Amniotic stem cell (primary cell): ENCODE measurements at regions not wholly inside any gene's neighbourhood (a gene's known extent, or its start where the extent isn't known, plus 50 kb on each side); places are given as distances from the start of the nearest gene placed in this dataset.

Source experiments
- DNase-seq: peaks from one replicate; lab custom pipeline; 2025; lab: John Stamatoyannopoulos, UW

DNA sequence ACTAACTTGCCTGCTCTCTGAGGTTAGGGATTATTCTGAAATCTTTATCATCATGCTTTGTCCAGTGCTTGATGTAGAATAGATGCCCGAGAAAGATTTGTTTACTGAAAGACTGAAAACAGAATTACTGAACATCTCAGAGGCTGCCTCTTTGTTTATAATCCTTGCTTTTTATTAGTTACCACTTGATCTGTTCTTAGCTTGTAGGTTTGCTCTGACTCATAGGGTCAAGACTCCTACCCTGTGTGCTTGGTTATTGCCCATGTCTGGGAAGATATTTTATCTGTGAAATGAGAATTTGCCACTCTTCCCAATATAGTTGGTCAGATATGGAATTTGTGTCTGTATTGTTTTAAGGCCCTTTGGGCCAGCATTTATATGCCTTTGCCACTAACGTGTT lies 675.3 kb downstream of the DIAPH3 start:
- no peak for DNase-seq

GRCh38 chr13:59490651-59491050 lies 673.1 kb downstream of the DIAPH3 start:
- DNase-seq = no peak

DNA sequence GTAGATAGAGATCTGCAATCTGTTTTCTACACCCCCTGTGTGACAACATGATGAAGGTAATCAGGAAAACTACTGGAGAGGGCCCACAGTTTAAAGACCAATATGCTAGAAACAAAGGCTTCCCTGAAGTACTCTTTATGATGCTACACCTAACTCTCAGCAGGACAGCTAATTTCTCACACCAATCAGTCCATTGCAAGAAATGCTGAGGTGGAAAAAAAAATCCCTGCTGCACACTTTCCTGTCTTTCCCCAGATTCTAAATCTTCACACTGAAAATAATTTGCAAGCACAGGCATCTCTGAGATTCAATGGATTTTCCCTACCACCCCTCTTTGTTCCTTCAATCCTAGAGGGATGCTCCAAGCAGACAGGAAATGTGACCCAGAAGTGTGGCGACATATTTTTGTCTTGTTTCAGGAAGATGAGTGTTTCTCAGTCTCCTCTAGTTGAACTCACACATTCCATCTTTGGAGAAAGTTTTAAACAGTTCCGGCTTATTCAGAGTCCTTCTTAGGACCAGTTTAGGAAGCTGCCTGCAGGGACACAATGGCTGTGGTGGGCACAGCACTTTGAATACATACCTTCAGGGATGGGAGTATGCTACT lies 671.6 kb downstream of the DIAPH3 start:
- DNase-seq = no peak

DNA sequence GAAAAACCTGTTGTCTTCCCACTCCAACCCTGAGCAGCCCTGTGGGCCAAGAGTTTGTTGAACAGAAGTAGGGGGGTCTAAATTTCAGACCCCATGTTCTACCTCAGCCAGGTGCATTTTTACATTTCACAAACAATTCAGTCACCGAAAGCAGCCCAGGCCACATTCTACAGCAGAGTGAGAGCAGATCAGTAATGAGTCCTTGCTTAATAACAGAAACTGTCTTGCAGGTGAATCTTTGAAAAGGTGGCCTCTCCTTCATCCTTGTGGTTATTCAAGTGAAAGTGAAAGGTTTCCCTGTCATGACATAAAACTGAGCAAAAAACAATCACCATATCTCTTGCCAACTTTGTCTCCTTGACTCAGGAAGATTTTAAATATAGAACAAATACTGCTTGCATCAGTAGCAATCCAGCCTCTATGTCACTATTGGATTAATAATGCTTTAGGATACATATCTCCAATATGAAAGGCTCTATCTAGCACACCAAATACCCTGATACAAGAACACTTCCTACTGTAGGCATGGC lies 670.2 kb downstream of the DIAPH3 start:
- no peak for DNase-seq

DNA sequence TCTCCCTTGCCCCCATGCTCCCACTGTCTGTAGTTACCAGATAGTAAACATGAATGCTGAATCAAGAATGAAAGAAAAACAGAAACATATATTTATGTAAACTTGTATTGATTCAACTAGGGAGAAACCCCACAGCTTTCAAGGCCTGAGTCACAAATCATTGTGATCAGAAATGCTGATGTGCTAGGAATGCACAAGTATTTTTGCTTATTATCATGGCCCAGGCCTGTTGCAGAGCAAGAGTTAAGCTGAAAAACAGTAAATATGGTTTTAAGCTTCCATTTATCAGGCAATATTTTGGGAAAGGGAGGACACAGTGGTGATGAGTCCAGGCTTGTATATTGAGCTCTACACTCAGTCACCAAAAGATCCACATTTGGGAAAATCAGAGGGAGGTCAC lies 669.6 kb downstream of the DIAPH3 start:
- DNase-seq = no peak

DNA sequence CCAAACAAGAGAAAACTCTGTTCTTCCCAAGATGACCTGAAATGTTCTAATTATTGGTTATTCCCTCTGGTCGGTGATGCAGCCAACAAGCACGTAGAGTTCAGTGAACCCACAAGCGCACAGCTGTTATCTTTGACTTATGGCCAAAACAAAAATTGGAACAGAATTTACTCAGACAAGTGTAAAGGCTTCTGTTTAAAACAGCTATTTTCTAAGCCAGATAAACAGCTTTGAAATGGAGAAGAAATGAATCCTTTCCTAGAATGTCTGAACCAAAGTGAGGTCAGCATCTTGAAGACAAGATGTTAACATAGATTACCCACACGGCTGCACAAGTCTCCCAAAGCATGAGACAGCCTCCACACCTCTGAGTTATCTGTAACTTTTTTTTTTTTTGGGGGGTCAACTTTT lies 669.2 kb downstream of the DIAPH3 start:
- DNase-seq = no peak

DNA sequence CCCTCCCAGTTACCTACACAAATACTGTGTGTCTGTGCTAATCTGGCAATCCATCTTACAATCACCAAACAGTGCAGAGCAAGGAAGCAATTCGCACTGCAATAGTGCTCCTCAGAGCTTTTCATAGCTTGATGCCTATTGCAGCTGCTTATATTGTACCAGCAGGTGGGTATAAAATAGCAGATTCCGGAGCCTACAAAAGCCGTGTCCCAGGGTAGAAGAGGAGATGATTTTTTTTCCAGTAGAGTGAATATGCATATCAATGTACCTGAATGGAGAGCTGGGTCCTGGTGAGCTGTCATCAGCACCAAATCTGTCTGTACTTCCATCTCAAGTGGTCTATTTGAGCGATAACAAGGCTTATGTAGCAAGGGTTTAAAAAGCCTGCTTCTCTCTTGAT lies 668.4 kb downstream of the DIAPH3 start:
- DNase-seq = no peak

DNA sequence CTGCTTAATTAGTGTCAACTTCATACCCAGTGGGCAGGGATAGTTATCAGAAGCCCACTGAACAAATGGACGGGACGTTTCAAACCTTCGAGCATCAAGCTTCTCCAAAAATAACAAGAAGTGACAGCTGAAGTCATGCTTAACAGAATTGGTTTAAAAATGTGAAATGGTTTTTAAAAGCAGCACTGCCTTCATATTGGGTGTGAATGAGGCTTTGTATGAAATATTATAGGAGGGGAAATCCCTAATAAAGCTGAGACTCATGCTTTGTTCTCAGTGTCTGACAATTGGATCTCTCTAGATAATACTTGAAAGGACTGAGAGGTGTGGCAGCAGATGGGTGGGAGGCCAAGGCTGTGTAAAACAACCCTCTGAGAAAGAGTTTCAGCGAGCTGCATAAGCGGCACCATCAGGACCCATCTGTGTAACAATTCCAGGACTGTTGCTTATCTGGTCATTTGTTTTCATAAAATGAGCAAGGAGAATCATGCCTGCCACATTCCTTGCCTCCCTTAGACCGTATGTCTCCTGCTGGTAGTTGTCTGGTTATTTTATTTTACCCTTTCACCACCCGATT lies 667.7 kb downstream of the DIAPH3 start:
- DNase-seq = no peak

DNA sequence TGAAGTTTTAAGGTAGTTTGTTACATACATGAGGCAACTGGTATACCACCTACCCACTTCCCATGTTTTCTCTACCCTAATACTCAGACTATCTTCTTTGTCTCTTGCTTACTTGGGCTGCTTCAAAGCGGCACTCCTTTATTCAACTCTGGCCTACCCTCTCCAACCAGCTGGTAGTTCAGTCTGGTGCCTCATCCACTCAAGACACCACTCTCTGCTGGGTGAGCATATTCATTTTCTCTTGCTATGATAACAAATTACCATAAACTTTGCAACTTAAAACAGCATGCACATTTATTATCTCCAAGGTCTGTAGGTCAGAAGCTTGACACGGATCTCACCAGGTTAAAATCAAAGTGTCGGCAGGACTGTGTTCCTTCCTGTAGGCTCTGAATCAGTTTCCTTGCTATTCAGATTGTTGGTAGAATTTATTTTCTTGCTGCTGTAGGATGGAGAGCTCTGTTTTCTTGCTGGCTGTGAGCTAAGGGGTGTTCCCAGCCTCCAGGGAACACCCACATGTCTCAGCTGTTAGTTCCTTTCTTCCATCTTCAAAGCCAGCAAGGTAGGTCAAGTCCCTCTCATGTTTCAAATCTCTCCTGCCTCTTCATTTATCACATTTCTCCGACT lies 666.0 kb downstream of the DIAPH3 start:
- no peak for DNase-seq

GRCh38 chr13:59501004-59501403 lies 662.7 kb downstream of the DIAPH3 start:
- DNase-seq = no peak

DNA sequence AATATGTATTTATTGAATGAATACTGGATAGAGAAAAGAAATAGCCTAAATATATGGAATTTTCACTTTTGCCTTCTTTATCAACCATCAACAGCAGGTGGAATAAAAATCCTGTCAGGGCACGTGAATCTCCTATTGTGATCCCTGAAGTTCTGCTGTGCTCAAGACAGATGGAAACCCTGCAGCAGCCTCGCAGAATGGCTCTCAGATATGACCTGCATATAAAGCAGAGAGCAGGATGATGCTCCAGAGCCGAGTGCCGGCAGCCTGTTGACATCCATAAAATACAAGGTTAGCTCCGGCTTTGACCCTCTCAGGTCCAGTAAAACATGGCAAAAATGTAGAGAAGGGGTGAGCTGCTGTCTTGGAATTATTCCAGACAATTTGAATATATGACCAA lies 659.3 kb downstream of the DIAPH3 start:
- DNase-seq = no peak

GRCh38 chr13:59510386-59510785 lies 653.3 kb downstream of the DIAPH3 start:
- DNase-seq = no peak

- DNase-seq = no peak
Measured at GRCh38 chr13:59513686-59514085, 650.0 kb downstream of the DIAPH3 start.

DNA sequence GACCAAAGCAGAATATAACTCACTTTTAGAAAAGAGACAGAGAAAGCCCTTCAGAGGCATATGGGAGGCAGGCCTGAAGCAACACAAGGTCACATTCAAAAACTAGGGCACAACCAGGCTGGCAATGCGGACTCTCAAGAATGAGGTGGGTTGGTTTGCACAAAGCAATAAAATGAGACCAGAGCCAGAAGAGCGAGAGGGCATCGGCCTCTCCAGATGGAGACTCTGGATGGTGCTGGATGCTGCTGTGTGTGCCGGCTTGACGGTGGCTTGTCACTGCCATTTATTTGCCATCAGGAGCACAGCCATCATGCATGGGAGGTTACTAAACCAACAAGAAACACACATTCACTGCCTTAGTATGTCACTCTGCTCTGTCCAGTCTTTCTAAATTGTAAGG lies 649.4 kb downstream of the DIAPH3 start:
- DNase-seq = no peak

GRCh38 chr13:59519819-59520218 lies 643.9 kb downstream of the DIAPH3 start:
- no peak for DNase-seq

DNA sequence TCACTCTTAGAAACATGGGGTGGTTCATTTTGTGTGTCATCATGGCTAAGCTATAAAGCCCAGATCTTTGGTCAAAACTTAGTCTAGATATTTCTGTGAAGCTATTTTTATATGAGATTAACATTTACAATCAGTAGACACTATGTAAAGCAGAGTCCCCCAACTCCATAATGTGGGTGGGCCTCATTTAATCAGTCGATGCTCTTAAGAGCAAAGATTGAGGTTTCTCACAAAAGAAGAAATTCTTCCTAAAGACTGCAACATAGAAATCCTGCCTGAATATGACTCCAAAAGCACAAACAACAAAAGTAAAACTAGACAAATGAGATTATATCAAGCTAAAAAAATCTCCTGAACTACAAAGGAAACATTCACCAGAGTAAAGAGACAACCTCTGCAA lies 642.2 kb downstream of the DIAPH3 start:
- DNase-seq = no peak

DNA sequence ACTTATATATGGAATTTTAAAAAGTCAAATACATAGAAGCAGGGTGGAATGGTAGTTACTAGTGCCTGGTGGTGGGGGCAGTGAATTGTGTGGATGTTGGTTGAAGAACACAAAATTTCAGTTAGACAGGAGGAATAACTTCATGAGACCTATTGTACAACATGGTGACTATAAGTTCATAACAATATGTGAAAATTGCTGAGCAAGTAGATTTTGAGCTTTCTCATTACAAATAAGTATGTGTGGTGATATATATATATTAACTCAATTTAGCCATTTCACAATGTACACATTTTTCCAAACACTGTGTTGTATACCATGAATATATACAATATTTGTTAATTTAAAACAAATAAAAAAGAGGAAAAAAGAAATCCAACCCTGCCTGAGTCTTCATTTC lies 641.1 kb downstream of the DIAPH3 start:
- no peak for DNase-seq

GRCh38 chr13:59527500-59527899 lies 636.2 kb downstream of the DIAPH3 start:
- DNase-seq = no peak

DNA sequence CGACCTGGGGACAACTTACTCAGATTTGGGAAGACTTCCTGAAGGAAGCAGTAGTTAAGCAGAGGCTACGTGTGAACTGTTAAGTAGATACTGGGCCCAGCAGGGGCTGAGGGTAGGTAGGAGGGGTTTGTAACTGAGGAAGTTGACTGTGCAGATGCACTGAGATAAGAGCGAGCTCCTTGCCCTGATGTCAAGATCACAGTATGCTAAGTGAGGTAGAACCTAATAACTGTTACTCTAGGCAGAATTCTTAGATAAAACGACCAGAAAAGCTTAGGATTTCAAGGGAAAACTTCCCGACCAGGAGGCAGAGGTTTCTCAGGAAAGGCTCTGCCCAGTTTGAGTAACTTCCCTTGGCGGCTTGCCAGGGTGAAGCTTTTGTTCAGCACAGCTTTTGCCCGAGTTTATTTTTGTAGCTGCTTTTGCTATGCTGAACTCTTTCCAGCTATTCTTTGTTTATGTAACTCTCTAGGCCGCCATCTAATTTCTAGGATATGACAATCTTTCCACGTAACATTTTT lies 632.1 kb downstream of the DIAPH3 start:
- peak; percentile 61 for DNase-seq

DNA sequence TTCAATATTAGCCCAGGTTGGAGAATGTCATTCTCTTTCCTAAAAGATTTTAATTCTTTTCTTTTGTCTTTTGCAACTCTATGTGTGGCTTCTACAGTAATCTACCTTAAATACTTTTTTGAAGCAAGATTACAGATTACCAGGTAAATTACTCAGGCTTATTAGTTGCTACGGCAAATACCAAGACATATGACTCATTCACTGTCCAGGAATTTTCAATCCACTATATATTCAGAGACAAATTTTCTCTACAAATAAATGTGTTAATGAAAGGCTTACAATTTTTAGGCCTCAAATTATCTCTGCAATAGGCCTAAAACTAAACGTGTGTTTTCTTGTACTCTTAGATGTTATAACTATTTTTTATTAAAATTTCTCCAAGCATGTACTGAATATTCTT lies 631.3 kb downstream of the DIAPH3 start:
- no peak for DNase-seq

GRCh38 chr13:59533561-59534555 lies 629.9 kb downstream of the DIAPH3 start:
- no peak for DNase-seq

- DNase-seq = no peak
Measured at GRCh38 chr13:59534806-59535205, 628.9 kb downstream of the DIAPH3 start.
